Erythroblast (primary cell): ENCODE measurements at regions not wholly inside any gene's neighbourhood (a gene's known extent, or its start where the extent isn't known, plus 50 kb on each side); places are given as distances from the start of the nearest gene placed in this dataset.
A peak's percentile ranks its signal among the peaks of the same experiment; 100 is the strongest.
"Not testable (repeated sequence)": the region's sequence is repeated elsewhere in the genome, so short reads cannot be mapped to it uniquely, and the experiment has no call there.

Source experiments
- DNase-seq, 2 experiments: peaks; one replicate each; lab custom pipeline; 2025; lab: John Stamatoyannopoulos, UW
- GATA1 ChIP-seq: IDR thresholded peaks from 2 replicates; pipeline ENCODE4 v1.6.1; 2011; ENCODE audit warnings: low read depth, mild to moderate bottlenecking, control low read depth, low read length, moderate library complexity
- POLR2A ChIP-seq: IDR thresholded peaks from 2 replicates; pipeline ENCODE4 v1.6.1; 2011; ENCODE audit warnings: mild to moderate bottlenecking, low read length

DNA sequence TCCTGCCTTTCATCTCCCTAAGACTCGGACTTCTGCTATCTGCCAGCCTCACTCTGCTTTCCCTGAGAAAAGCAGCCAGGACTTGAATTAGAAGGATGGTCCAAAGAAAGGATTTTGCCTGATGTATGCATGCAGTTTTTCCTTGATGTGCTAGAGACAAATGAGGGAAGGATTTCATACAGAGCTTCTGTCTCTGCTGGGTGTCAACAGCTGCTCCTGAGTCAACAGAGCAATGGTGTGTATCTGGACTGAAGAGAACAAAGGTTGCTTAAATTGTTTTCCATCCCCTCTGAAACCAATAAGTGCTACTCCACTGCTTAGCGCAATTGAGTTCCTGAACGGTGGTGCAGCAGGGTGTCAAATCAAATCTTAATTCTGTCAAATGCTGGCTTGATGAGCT is 680.6 kb upstream of the C16orf82 start:
- no peak for DNase-seq
- TF ChIP-seq POLR2A (no peak), GATA1 (no peak)

DNA sequence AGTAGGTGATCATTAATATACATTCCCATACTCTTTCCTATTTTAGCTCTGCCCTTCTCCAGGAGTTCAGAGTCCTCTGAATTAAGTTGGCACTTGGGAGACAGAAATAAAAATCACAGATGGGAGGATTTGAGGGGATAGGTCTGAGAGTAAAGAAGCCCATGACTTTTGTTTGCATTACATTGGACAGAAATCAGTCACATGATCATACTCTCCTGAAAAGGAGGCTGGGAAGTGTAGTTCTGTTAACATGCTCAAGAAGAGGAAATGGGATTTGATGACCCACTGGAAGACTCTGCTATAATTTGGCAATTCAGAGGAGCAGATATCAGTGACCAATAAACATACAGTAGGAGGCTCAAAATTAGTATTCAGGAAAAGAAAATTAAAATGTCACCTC is 674.9 kb upstream of the C16orf82 start:
- TF ChIP-seq POLR2A (no peak), GATA1 (no peak)
- DNase-seq, result no peak

DNA sequence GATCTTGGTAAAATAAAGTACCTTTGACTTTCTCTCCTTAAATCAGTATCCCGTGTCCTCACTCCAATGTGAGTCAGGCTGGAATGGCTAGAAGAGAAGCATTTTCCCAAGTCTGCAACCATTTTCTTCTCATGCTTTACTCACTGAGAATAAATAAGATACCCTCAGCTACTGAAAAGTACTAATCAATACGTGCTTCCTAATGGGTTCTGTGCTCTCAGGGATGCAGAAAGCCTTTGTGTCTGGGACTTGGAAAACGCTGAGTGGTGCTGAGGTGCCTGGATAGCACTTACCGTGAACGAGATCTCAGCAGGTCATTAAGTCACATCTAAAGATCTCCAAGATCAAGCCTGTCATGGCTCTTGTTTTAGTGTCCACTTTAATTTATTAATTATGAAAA is 672.3 kb upstream of the C16orf82 start:
- DNase-seq, result no peak

DNA sequence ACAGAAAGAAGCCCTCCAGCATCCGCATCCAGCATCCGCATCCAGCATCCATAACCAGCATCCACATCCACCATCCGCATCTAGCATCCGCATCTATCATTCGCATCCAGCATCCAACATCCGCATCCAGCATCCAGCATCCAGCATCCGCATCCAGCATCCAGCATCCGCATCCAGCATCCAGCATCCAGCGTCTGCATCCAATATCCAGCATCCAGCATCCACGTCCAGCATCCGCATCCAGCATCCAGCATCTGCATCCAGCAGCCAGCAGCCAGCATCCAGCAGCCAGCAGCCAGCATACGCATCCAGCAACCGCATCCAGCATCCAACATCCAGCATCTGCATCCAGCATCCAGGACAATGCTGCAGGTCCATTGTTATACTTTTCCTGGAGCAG is 671.0 kb upstream of the C16orf82 start:
- no peak for TF ChIP-seq GATA1
- TF ChIP-seq POLR2A, result no peak
- no peak for DNase-seq

More for the DNA sequence above, 672.3 kb upstream of the C16orf82 start:
- TF ChIP-seq POLR2A (no peak), GATA1 (no peak)

DNA sequence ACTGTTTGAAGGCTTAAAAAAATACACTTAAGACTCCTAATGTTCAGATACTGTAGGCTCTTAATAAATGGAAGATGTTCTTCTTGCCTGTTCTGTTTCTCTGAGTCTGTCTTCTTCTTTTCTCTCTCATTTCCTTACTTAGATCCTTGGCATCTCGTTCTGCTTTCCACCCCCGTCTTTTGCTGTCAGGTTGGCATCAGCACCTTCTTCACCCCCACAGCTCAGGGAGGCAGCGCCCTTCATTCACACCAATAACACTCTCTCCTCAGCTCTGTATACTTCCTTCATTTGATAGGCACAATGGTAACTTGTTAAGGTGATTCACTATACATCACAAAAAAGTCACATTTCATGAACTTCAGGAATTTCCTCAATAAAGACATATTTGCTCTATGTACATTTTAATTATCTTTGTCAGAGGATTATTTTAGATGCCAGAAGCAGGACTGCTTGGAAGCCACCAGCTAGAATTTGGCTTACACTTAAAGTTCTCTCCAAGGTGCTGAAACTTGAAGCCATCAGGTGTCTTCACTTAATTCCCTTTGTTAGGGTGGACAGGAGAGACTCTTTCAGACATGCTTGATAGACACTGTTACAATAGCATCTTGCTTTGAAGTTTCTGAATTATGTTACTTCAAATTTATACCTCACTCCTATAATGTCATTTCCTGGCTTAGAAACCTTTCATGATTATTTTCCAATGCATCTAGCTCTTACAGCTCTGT is 670.1 kb upstream of the C16orf82 start:
- no peak for DNase-seq
- TF ChIP-seq POLR2A (no peak), GATA1 (no peak)

DNA sequence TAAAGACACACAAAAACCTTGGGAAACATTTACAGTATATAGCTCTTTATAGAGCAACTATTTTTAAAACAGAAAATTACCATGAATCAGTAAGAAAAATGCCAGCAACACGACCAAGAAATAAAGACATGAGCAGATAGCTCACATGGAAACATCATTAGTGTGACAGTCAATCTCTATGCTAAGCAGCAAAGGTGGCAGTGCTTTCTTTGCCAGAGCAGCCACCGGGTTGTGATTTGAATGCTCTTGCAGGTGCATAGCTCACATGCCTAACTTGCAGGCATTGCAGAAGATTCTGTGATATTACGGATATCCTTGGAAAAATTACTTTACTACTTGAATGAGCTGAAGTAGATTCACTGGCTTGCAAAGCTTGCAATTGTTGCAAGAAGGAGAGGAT is 652.9 kb upstream of the C16orf82 start:
- DNase-seq, result no peak
- TF ChIP-seq GATA1, result no peak
- no peak for TF ChIP-seq POLR2A

DNA sequence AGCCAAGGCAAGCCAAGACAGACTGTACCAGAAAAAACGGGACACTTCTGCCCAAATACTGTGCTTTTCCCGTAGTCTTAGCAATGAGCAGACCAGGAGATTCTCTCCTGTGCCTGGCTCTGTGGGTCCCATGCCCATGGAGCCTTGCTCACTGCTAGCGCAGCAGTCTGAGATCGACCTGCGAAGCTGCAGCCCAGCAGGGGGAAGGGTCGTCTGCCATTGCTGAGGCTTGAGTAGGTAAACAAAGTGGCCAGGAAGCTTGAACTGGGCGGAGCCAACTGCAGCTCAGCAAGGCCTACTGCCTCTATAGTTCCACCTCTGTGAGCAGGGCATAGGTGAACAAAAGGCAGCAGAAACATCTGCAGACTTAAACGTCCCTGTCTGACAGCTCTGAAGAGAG is 647.3 kb upstream of the C16orf82 start:
- not testable (repeated sequence) for DNase-seq

DNA sequence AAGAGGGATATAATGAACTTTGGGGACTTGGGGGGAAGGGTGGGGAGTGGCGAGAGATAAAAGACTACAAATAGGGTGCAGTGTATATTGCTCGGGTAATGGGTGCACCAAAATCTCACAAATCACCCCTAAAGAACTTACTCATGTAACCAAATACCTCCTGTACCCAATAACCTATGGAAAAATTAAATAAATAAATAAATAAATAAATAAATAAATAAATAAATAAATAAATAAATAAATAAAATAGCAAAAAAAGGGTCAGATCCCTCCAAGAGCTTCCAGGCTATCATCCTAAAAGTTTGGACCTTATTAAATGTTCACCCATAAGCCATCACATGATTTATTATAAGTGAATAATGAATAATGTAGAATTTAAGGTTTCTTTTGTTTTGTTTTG is 636.1 kb upstream of the C16orf82 start:
- no peak for DNase-seq

DNA sequence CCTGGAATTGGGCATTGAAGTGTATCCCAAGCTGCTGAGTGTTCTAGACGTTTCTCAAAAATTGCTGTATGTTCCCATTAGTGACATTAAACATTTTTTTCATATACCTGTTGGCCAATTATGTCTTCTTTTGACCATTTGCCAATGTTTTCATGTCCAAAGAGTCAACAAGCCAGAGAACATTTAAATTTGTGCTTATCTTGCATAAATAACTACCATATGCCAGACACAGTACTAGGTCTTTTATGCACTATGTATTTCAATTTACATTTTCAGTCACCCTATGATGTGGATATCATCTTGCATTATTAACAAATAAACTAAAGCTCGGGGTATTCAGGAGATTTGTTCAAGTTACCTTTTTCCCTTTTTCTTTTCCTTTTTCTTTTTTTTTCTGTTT is 632.9 kb upstream of the C16orf82 start:
- no peak for DNase-seq
- TF ChIP-seq POLR2A (no peak), GATA1 (no peak)

More for the DNA sequence above, 636.1 kb upstream of the C16orf82 start:
- TF ChIP-seq GATA1, result no peak
- no peak for TF ChIP-seq POLR2A

DNA sequence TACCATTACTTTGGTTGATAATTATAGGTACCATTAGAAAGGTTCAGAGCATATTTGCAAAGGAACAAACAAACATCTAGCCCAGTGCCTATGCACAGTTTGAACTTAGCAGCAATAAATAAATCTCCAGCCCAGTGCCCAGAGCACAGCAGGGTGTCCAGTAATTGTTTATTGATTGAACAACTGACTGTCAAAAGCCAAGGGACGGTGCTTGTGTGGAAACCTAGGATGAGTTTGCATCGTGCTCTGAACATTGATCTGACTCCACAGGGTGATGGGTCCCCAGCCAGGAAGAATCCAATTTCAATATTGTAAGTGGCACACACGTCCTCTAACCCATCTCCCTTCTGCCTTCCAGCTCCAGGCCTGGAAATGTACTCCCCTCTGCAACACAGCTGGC is 625.5 kb upstream of the C16orf82 start:
- TF ChIP-seq GATA1 (no peak), POLR2A (no peak)
- DNase-seq, result no peak

DNA sequence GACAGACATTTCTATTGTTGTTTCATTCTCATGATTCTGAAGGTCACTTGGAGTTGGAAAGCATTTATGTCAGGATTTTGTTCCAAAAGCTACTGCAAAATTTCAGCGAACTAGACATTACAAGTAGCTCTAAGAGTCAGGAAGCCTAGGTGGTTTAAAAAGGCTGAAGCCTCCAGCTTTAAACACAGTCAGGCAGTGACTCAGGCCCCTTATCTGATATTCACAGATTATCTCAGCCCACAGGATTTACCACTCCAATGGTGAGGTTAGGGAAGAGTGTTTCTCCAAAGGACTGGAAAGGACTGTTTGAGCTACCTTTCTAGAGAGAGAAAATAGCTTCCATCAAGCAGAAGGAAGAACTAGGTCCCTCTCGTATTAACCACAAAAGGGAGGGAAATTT is 624.4 kb upstream of the C16orf82 start:
- no peak for DNase-seq
- TF ChIP-seq POLR2A (no peak), GATA1 (no peak)

DNA sequence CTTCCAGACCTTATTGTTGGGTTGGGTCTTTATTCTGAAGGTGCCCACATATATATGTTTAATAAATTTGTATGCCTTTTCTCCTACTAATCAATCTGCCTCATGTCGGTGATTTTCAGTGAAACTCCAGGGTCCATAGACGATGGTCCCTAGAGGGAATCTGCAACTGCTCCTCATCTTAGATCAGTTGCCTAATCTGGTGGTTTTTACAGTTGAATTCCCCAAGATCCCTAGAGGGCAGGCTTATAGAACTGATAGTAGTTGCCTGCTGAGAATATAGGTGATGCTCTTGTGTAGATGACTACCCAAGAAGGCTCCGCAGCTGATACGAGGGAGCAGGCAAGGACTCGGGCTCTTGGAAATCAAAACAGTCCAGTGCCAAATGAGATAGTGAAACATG is 619.2 kb upstream of the C16orf82 start:
- TF ChIP-seq GATA1 (no peak), POLR2A (no peak)
- no peak for DNase-seq

DNA sequence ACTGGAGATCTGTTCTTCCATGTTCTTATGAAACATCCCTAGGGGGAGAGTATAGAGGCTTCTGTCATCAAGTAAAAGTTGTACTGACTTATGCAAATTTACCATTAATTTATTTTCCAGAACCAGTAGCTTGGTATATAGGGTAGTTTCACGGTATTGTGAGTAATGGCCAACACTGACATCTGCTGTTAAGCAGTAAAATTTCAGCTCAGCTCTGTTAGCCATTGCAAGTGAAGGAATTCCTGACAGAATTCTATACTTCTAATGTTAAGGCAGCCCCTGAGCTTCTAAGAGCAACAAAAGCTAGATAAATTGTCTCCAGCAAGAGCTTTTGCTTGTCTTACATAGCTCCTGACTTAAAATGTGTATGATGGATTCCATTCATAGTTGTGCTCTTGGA is 613.5 kb upstream of the C16orf82 start:
- no peak for TF ChIP-seq GATA1
- TF ChIP-seq POLR2A, result no peak
- DNase-seq, result peak in 1 of 2 experiments; percentile 1

DNA sequence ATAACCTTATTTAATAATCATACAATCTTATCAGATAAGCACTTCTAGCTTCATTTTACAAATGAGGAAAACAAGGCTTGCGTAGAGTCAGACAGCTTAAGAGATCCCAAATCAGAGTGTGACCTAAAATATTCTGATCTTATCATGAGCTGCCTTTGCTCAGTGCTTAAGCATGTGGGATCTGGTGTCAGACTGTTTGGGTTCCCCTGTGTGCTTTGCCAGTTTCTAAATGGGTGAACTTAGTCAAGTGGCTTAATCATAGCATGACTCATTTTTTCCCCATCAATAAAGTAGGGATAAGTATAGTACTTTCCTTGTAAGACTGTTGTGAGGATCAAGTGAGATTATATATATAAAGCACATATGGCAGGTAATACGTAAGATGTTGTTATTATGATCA is 612.6 kb upstream of the C16orf82 start:
- no peak for DNase-seq
- no peak for TF ChIP-seq GATA1
- no peak for TF ChIP-seq POLR2A

DNA sequence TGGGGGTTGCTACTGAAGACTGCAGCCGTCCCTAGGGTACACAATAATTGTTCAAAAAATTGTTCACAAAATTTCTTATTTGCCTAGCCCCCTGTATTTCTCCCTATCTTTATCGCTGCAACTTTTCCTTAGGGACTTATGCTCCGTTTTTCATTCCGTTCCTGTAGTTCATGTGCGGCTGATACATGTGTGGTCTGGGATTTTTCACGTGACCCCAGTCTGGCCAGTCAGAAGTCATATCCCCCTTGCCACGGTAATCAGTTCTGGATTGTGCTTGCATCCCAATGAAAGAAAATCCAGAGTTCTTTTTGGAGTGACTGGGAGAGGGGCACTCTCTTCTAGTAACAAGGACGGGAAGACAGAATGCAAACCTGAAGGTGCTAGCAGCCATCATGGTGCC is 610.7 kb upstream of the C16orf82 start:
- no peak for DNase-seq

DNA sequence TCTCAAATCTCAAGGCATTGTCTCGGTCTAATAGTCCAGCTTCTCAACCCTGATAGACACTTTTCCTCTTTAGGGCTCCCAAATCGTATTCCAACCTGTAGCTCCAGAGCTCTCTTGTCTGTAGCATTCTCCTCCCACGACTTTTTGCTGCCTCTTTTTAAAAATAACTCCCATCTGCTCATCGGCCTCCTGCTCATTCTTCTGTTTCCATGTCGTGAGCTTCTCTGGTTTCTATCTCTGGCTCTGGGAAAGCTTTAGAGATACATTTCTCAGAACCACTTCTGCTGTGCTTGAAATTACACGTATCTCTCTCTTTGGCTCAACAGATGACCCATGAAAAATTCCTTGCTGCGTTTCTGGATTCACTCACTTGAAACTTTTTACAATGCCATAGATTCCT is 609.6 kb upstream of the C16orf82 start:
- TF ChIP-seq POLR2A (no peak), GATA1 (no peak)
- DNase-seq, result no peak

More for the DNA sequence above, 610.7 kb upstream of the C16orf82 start:
- TF ChIP-seq GATA1 (no peak), POLR2A (no peak)

DNA sequence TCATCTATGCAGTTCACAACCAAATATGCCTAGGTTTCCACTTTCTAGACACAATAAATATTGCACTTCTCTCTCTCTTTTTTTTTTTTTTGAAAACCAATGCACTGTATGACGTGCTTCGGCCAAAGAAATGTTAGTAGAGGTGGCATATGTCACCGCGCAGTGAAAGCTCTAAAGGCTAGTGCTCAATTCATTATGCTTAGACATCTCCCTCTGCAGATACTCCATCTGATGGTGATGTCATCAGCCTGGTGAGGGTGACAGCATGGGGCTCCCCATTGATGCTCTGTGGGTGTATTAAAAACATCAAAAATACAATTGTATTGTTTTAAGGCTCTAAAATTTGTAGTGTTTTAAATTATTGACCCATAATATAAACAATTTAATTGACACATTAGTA is 608.8 kb upstream of the C16orf82 start:
- no peak for DNase-seq
- no peak for TF ChIP-seq GATA1
